ENCODE measurements at regions not wholly inside any gene's neighbourhood (a gene's known extent, or its start where the extent isn't known, plus 50 kb on each side); places are given as distances from the start of the nearest gene placed in this dataset.
"Not testable (repeated sequence)": the region's sequence is repeated elsewhere in the genome, so short reads cannot be mapped to it uniquely, and the experiment has no call there.

- no peak for TF ChIP-seq CTCF (IDR thresholded peaks at IDR 0.05; ENCODE audit: borderline replicate concordance, insufficient read depth, low read depth, low read length)
- H3K4me3 ChIP-seq (ENCODE audit: low read depth, low read length): no peak overlapping the region
Observed at GRCh38 chr6:85085875-85086274, 321.5 kb upstream of the TBX18 start.

- TF ChIP-seq CTCF (IDR thresholded peaks at IDR 0.05; ENCODE audit: borderline replicate concordance, insufficient read depth, low read depth, low read length): no peak
Observed at GRCh38 chr6:85081102-85081501, 316.7 kb upstream of the TBX18 start.

DNA sequence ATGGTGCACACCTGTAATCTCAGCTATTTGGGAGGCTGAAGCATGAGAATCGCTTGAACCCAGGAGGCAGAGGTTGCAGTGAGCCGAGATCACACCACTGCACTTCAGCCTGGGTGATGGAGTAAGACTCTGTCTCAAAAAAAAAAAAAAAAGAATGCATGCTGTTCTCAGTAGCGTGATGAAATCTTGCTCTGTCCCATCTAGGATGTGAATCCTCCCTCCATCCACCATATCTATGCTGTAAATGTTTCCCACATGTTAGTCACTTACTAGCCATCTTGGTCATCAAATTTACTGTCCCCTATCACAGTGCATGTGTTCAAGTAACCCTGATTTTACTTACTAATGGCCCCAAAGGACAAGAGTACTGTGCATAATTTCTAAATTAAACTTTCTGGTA lies 315.4 kb upstream of the TBX18 start:
- H3K4me3 ChIP-seq (ENCODE audit: low read depth, low read length): no peak overlapping the region

More at GRCh38 chr6:85081102-85081501, 316.7 kb upstream of the TBX18 start:
- no peak overlapping the region for H3K4me3 ChIP-seq (ENCODE audit: low read depth, low read length)

GRCh38 chr6:85078058-85078457 lies 313.7 kb upstream of the TBX18 start:
- TF ChIP-seq CTCF (IDR thresholded peaks at IDR 0.05; ENCODE audit: borderline replicate concordance, insufficient read depth, low read depth, low read length): no peak
- H3K4me3 ChIP-seq (ENCODE audit: low read depth, low read length): no peak overlapping the region

More for the DNA sequence above, 315.4 kb upstream of the TBX18 start:
- TF ChIP-seq CTCF (IDR thresholded peaks at IDR 0.05; ENCODE audit: borderline replicate concordance, insufficient read depth, low read depth, low read length): no peak

DNA sequence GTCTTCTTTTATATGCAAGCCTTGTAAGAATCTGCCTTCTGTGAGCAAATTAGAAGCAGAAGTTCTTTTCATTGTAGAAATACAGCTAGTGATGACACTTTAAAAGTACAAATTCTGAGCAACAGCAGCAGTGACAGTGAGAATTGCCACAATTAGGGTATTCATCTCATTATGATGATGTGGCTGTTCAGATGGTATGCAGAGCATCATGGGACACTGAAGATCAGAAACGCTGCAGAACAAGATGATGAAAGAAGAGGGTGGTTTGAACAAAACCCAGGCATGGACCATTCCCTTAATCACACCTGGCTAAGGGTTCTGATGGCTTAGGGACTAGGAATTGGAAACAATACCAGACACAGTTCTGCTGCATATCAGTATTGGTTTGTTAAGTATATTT lies 312.7 kb upstream of the TBX18 start:
- no peak for TF ChIP-seq CTCF (IDR thresholded peaks at IDR 0.05; ENCODE audit: borderline replicate concordance, insufficient read depth, low read depth, low read length)
- H3K4me3 ChIP-seq (ENCODE audit: low read depth, low read length): no peak overlapping the region

- not testable (repeated sequence) for H3K4me3 ChIP-seq (ENCODE audit: low read depth, low read length)
Observed at GRCh38 chr6:85071845-85072244, 307.4 kb upstream of the TBX18 start.

DNA sequence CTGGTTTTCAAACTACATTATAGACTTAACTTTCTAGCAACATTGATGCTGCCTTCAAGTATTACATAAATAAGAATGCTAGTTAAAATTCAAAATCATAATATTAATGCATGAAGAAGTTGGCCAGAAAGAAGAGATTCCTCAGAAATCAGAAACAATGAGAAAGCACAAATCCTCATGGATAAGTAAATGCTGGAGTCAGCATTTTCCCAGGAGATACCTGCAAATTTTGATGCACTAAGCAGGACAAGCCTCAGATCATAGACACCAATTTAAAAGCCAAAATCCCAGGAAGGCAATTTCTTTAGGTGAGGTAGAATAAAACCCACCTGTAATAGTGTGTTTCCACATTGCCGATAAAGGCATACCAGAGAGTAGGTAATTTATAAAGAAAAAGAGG lies 305.2 kb upstream of the TBX18 start:
- no peak for TF ChIP-seq CTCF (IDR thresholded peaks at IDR 0.05; ENCODE audit: borderline replicate concordance, insufficient read depth, low read depth, low read length)
- H3K4me3 ChIP-seq (ENCODE audit: low read depth, low read length): no peak overlapping the region

DNA sequence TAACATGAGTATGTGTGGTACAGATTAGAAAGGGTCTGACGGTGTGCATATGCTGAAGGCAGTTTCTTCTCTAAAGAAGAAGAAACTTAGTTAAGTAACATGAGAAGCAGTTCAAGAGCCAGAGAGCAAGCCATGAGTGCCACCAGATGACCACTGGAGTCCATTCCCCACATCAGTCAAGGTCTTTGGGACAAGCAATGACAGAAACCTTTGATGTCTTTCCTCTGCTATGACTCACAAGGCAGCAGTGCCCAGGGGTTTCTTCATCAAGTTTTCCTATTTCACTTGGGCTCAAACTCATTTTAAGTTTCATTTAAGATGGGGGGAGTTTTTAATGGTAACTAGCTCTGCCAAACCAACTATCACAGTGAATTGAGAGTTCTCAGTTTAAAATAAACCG lies 303.8 kb upstream of the TBX18 start:
- no peak overlapping the region for H3K4me3 ChIP-seq (ENCODE audit: low read depth, low read length)
- TF ChIP-seq CTCF (IDR thresholded peaks at IDR 0.05; ENCODE audit: borderline replicate concordance, insufficient read depth, low read depth, low read length): no peak
